Spleen (tissue), 7 donors: ENCODE measurements at regions not wholly inside any gene's neighbourhood (a gene's known extent, or its start where the extent isn't known, plus 50 kb on each side); places are given as distances from the start of the nearest gene placed in this dataset.

Source experiments
- CTCF ChIP-seq, 11 experiments: fragments of 200-600 bp in 7 of 11; fragments of 450-650 bp in 4 of 11; sonication (generic) in 4 of 11; IDR thresholded peaks in 8 of 11; conservative IDR thresholded peaks in 3 of 11; 1 replicate in 7 of 11; 2 replicates in 4 of 11; pipeline versions ENCODE4 v1.4.0 to v1.8.0; 2016 to 2021; ENCODE audit warnings: antibody characterized with exemption in 11 of 11, inconsistent platforms in 4 of 11, mild to moderate bottlenecking in 1 of 11
- POLR2A ChIP-seq, 3 donors: fragments of 450-650 bp; IDR thresholded peaks; one replicate each; pipeline ENCODE4 v1.5.1; 2017; ENCODE audit warnings: antibody characterized with exemption in 3 of 3, mild to moderate bottlenecking in 1 of 3
- donor health status: DM: no; HTN: no; CAD: no; lungs with moderate emphysema.
- donor health status: DM: no; HTN: no; CAD: no.
- donor health status: DM: no; HTN: no; CAD: no.

GRCh38 chr13:70816853-70817252, 708.6 kb upstream of the KLHL1 start:
- TF ChIP-seq POLR2A (IDR thresholded peaks at IDR 0.05) = no peak
- no peak for TF ChIP-seq CTCF (IDR thresholded peaks at IDR 0.05 in 8 of 11, conservative IDR thresholded peaks at IDR 0.05 in 3 of 11)
